ENCODE measurements at regions not wholly inside any gene's neighbourhood (a gene's known extent, or its start where the extent isn't known, plus 50 kb on each side); places are given as distances from the start of the nearest gene placed in this dataset.

DNA sequence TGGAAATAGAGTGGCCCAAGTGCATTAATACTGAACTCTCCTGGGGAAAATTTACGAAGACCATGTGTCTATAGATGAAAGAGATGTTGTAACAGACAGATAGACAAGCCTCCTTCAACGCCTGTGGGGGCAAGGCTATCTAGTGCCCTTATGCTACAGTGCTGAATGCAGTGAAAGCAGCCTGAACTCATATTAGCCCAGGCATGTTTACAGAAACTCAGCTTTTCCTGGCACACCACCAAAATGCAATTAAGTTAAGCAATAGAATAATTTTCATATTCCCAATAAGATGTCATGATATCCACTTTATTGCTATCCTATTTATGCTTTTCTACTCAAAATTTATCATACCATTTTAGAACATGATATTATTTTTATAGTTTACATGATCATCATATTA is 277.0 kb downstream of the DIRAS2 start:
- TF ChIP-seq, protein P1, sequence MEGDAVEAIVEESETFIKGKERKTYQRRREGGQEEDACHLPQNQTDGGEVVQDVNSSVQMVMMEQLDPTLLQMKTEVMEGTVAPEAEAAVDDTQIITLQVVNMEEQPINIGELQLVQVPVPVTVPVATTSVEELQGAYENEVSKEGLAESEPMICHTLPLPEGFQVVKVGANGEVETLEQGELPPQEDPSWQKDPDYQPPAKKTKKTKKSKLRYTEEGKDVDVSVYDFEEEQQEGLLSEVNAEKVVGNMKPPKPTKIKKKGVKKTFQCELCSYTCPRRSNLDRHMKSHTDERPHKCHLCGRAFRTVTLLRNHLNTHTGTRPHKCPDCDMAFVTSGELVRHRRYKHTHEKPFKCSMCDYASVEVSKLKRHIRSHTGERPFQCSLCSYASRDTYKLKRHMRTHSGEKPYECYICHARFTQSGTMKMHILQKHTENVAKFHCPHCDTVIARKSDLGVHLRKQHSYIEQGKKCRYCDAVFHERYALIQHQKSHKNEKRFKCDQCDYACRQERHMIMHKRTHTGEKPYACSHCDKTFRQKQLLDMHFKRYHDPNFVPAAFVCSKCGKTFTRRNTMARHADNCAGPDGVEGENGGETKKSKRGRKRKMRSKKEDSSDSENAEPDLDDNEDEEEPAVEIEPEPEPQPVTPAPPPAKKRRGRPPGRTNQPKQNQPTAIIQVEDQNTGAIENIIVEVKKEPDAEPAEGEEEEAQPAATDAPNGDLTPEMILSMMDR (IDR thresholded peaks at IDR 0.05; ENCODE audit: low read depth, low read length), result no peak
- Histone ChIP-seq H3K9me3 (no peaks in the 10 kb centered on the region), H3K4me1 (peaks cover 6% of the 10 kb centered on the region), H3K27me3 (peaks cover 9% of the 10 kb centered on the region; the same call in 1 of the 2 replicates), H3K36me3 (no peaks in the 10 kb centered on the region), H3K4me3 (ENCODE audit: low read depth, low read length) (no peak overlapping the region)
- peak; percentile 51 for DNase-seq

DNA sequence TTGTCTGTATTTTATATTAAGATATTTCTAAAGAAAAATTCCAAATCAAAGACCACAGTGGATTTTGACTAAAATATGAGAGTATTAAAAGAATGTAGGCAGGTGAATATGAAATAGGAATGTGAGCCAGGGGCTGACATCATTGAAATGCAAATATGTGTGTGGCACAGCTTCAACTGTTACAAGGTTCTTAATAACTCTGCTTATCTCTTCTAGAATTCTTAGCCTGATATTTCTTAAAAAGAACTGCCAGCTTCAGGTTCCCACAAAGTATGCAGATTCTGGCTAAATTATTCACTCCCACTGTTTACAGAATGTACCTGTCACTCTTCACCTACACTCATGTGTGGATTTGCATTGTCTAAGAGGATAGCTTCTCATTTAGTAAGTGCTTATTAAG is 274.4 kb downstream of the DIRAS2 start:
- DNase-seq, result no peak
- peaks cover 6% of the 10 kb centered on the region for H3K4me1 ChIP-seq
- no peaks in the 10 kb centered on the region for H3K36me3 ChIP-seq
- peaks cover 9% of the 10 kb centered on the region; the same call in 1 of the 2 replicates for H3K27me3 ChIP-seq
- no peak overlapping the region for H3K4me3 ChIP-seq (ENCODE audit: low read depth, low read length)
- no peaks in the 10 kb centered on the region for H3K9me3 ChIP-seq
- TF ChIP-seq, protein P1 (IDR thresholded peaks at IDR 0.05; ENCODE audit: low read depth, low read length), result no peak

DNA sequence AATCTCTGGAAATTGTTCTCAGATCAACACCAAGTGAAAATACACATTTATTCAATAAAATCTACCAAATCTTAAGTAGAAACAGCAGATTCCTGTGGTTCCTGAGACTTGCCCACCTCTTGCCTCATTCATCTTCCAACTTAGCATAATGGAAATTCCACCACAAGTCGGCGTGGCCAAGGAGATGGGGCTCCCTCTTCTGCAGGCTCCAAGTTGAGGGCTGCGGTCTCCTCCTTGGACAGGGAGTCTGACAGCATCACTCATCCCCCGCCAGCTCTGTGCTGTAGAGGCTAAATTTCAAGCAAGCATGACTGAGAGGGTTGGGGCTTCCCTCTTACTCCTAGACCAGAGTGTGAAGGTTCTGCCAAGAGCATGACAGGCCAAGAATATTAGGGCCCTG is 273.7 kb downstream of the DIRAS2 start:
- Histone ChIP-seq H3K27me3 (peaks cover 9% of the 10 kb centered on the region; the same call in 1 of the 2 replicates), H3K4me3 (ENCODE audit: low read depth, low read length) (no peak overlapping the region), H3K4me1 (peaks cover 6% of the 10 kb centered on the region), H3K36me3 (no peaks in the 10 kb centered on the region), H3K9me3 (no peaks in the 10 kb centered on the region)
- no peak for DNase-seq
- TF ChIP-seq, protein P1 (IDR thresholded peaks at IDR 0.05; ENCODE audit: low read depth, low read length), result no peak

DNA sequence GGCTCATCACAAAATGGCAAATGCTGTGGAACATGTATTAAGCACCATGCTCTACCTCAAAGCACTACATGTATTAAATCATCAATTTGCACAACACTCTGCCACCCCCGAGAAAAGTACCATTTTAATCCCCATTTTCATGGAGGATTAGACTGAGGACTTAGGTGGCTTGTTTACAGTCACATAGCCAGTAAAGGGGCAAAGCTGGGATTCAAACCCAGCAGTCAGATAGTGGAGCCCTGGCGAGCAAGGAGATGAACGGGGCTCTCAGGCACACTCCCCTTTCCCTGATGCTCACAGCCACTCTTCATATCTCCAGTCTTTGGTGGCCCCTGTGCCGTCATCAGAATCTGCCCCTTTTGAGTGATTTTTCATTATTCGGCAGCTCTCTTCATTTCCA is 262.9 kb downstream of the DIRAS2 start:
- DNase-seq, result no peak
- TF ChIP-seq, protein P1 (IDR thresholded peaks at IDR 0.05; ENCODE audit: low read depth, low read length), result no peak
- Histone ChIP-seq H3K4me1 (no peaks in the 10 kb centered on the region), H3K4me3 (ENCODE audit: low read depth, low read length) (no peak overlapping the region), H3K9me3 (no peaks in the 10 kb centered on the region), H3K36me3 (no peaks in the 10 kb centered on the region), H3K27me3 (peaks cover 18% of the 10 kb centered on the region; the same call in 1 of the 2 replicates)

DNA sequence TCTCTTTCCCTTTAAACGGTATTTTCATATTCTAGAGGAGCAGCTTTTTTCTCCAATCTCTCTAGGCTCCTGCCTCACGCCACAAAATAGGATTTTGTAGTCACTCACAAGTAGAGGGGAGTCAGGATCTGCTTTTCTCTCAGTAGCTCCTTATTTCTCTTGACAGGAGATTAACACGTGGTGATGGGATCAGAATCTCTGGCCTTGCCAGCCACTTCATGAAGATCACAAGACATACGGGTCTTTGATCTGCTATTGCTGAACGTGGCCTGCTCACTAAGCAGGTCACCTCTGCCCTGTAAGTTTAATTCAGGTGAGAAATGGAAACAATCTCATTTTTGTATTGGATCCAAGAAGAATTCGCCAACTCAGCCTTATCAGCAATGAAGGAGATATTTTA is 257.5 kb downstream of the DIRAS2 start:
- DNase-seq, result no peak
- no peaks in the 10 kb centered on the region for H3K36me3 ChIP-seq
- H3K4me1 ChIP-seq, result no peaks in the 10 kb centered on the region
- no peaks in the 10 kb centered on the region for H3K9me3 ChIP-seq
- peaks cover 1% of the 10 kb centered on the region; the same call in 1 of the 2 replicates for H3K27me3 ChIP-seq
- TF ChIP-seq, protein P1 (IDR thresholded peaks at IDR 0.05; ENCODE audit: low read depth, low read length), result no peak
- H3K4me3 ChIP-seq (ENCODE audit: low read depth, low read length), result no peak overlapping the region

DNA sequence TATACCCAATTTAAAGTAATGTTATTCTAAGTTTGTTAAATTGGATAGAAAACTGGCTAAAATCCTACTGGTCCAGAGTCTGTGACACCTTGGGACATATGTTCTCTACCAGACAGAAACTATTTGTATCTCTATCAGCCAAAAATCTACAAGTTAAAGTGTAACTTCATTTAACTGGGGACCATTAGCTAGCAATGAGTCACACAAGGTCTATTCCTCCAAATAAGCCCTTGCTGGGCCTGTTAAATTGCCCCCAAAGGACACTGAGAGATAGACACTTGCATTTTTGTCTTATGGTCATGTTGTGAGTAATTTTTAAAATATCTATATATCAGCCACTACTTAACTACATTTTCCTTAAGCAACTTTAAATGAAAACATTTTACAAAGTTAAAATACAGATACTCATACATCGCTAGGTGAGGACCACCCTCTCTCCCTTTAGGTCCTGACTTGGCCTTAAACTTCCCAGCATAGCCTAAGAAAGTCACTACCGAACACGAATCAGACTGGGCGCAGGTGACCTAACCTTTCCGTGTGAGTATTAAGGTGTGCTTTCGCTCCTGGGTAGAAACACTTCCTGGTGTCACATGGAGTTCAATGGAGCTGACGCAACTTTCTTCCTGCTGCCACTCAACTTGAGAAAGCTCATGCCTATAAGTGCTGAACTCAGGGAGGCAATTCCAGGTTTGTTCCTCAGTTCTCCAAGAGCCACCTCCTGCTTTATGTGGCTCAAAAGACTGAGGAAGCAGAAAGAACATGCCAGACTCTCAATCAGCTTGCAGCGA is 249.1 kb downstream of the DIRAS2 start:
- no peak overlapping the region for H3K4me3 ChIP-seq (ENCODE audit: low read depth, low read length)
- H3K36me3 ChIP-seq, result no peaks in the 10 kb centered on the region
- no peaks in the 10 kb centered on the region for H3K4me1 ChIP-seq
- H3K27me3 ChIP-seq, result no peaks in the 10 kb centered on the region
- TF ChIP-seq, protein P1 (IDR thresholded peaks at IDR 0.05; ENCODE audit: low read depth, low read length), result no peak
- H3K9me3 ChIP-seq, result no peaks in the 10 kb centered on the region
- DNase-seq, result no peak
